Kidney epithelial cell (primary cell): ENCODE measurements at regions not wholly inside any gene's neighbourhood (a gene's known extent, or its start where the extent isn't known, plus 50 kb on each side); places are given as distances from the start of the nearest gene placed in this dataset.

Experiments used
- DNase-seq: peaks from one replicate; pipeline ENCODE4 v3.0.0-alpha.2; 2010; ENCODE audit warnings: low read depth
- H3K27me3 ChIP-seq: 2 replicates; pipeline ENCODE4 v1.6.0; 2011; ENCODE audit warnings: low read length; ENCODE audit not compliant: control insufficient read depth, insufficient read depth
- H3K36me3 ChIP-seq: 2 replicates; pipeline ENCODE4 v1.5.1; 2011; ENCODE audit warnings: low read length; ENCODE audit not compliant: control insufficient read depth, insufficient read depth
- H3K4me3 ChIP-seq: 2 replicates; pipeline ENCODE4 v1.5.1; 2011; ENCODE audit warnings: low read depth, mild to moderate bottlenecking, control low read depth, low read length
- CTCF ChIP-seq: IDR thresholded peaks from 2 replicates; pipeline ENCODE4 v1.5.1; 2011; ENCODE audit warnings: mild to moderate bottlenecking, moderate library complexity, low read length, control low read depth, inconsistent platforms; ENCODE audit not compliant: insufficient read depth, poor library complexity, severe bottlenecking

- Histone ChIP-seq H3K36me3 (no peaks in the 10 kb centered on the region), H3K27me3 (no peaks in the 10 kb centered on the region), H3K4me3 (no peak overlapping the region)
- no peak for TF ChIP-seq CTCF
- DNase-seq, result no peak
These were observed 671.7 kb downstream of the CDH11 start for GRCh38 chr16:64450177-64450576.

- no peaks in the 10 kb centered on the region for H3K27me3 ChIP-seq
These were observed 672.4 kb downstream of the CDH11 start for GRCh38 chr16:64449506-64449905.

GRCh38 chr16:64445649-64446048 lies 676.2 kb downstream of the CDH11 start:
- DNase-seq, result no peak
- Histone ChIP-seq H3K27me3 (no peaks in the 10 kb centered on the region), H3K36me3 (no peaks in the 10 kb centered on the region), H3K4me3 (no peak overlapping the region)
- no peak for TF ChIP-seq CTCF

More at GRCh38 chr16:64449506-64449905, 672.4 kb downstream of the CDH11 start:
- H3K36me3 ChIP-seq, result no peaks in the 10 kb centered on the region
- no peak overlapping the region for H3K4me3 ChIP-seq
- no peak for DNase-seq
- no peak for TF ChIP-seq CTCF

- no peak for DNase-seq
- H3K4me3 ChIP-seq, result no peak overlapping the region
- no peak for TF ChIP-seq CTCF
- H3K36me3 ChIP-seq, result no peaks in the 10 kb centered on the region
- no peaks in the 10 kb centered on the region for H3K27me3 ChIP-seq
These were observed 676.6 kb downstream of the CDH11 start for GRCh38 chr16:64445245-64445644.

GRCh38 chr16:64440421-64440831 lies 681.4 kb downstream of the CDH11 start:
- TF ChIP-seq CTCF, result no peak
- DNase-seq, result peak; percentile 89
- Histone ChIP-seq H3K36me3 (no peaks in the 10 kb centered on the region), H3K27me3 (no peaks in the 10 kb centered on the region), H3K4me3 (no peak overlapping the region)

- no peaks in the 10 kb centered on the region for H3K36me3 ChIP-seq
- no peak overlapping the region for H3K4me3 ChIP-seq
- DNase-seq, result no peak
- no peaks in the 10 kb centered on the region for H3K27me3 ChIP-seq
- TF ChIP-seq CTCF, result no peak
These were observed 681.9 kb downstream of the CDH11 start for GRCh38 chr16:64440005-64440404.
